HG02610 (cell line): ENCODE measurements at regions not wholly inside any gene's neighbourhood (a gene's known extent, or its start where the extent isn't known, plus 50 kb on each side); places are given as distances from the start of the nearest gene placed in this dataset.

Source experiments
- ATAC-seq: cut with Tn5 transposase; IDR thresholded peaks from one replicate; pipeline ENCODE4 v1.9.1; 2021; ENCODE audit warnings: mild to moderate bottlenecking, moderate library complexity; ENCODE audit not compliant: unreplicated experiment

DNA sequence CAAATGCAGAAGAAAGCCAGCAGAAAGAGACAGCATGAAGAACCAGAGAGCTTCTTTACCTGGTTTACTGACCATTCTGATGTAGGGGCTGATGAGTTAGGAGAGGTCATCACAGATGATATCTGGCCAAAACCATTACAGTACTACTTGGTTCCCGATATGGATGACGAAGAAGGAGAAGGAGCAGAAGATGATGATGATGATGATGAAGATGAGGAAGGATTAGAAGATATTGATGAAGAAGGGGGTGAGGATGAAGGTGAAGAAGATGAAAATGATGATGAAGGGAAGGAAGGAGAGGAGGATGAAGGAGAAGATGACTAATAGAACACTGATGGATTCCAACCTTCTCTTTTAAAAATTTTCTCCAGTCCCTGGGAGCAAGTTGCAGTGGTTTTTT, 178.2 kb upstream of the CRY1 start:
- no peak for ATAC-seq

GRCh38 chr12:107275530-107275929, 182.2 kb upstream of the CRY1 start:
- no peak for ATAC-seq

DNA sequence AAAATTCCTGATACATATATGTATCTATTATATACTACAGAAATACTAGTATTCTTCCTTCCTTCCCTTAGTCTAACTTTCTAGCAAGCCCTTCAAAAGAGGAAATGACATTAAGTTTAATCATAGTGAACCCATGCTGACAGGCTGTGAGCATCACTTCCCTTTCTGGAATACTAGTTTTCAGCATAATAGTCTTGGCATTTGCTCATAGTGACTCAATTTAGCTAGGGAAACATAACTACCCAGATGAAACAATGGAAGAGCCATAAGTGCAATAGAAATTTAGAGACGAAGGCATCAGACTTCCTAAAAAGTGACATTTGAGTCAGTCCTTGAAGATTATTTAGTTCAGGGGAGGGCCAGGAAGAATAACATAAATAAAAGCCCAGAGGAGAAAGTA, 184.5 kb upstream of the CRY1 start:
- ATAC-seq: no peak

- ATAC-seq: no peak
Observed at GRCh38 chr12:107282628-107283027, 189.3 kb upstream of the CRY1 start.

- ATAC-seq: no peak
Observed at GRCh38 chr12:107283652-107284051, 190.3 kb upstream of the CRY1 start.

- no peak for ATAC-seq
Observed at GRCh38 chr12:107284692-107285091, 191.3 kb upstream of the CRY1 start.

GRCh38 chr12:107287436-107288413, 194.4 kb upstream of the CRY1 start:
- no peak for ATAC-seq

GRCh38 chr12:107288414-107289127, 195.2 kb upstream of the CRY1 start:
- ATAC-seq: no peak

GRCh38 chr12:107291018-107291417, 197.7 kb upstream of the CRY1 start:
- no peak for ATAC-seq

DNA sequence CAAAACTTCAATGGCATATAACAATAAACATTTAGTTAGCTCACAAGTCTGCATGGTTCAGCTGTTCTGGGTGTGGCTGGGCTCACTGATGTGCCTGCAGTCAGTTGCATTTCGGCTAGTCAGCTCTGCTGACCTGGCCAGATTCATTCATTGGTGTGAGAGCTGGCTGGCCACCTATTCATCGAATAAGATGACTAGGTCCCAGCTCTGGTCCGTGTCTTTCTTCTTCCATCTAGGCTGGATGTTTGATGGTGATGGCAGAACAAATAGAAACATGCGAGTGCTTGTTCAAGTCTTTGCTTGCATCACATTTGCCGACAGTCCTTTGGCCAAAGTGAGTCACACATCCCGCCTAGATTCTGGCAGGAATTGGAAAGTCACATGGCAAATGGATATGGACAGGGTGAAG, 203.3 kb upstream of the CRY1 start:
- no peak for ATAC-seq

GRCh38 chr12:107302649-107303341, 209.4 kb upstream of the CRY1 start:
- no peak for ATAC-seq

DNA sequence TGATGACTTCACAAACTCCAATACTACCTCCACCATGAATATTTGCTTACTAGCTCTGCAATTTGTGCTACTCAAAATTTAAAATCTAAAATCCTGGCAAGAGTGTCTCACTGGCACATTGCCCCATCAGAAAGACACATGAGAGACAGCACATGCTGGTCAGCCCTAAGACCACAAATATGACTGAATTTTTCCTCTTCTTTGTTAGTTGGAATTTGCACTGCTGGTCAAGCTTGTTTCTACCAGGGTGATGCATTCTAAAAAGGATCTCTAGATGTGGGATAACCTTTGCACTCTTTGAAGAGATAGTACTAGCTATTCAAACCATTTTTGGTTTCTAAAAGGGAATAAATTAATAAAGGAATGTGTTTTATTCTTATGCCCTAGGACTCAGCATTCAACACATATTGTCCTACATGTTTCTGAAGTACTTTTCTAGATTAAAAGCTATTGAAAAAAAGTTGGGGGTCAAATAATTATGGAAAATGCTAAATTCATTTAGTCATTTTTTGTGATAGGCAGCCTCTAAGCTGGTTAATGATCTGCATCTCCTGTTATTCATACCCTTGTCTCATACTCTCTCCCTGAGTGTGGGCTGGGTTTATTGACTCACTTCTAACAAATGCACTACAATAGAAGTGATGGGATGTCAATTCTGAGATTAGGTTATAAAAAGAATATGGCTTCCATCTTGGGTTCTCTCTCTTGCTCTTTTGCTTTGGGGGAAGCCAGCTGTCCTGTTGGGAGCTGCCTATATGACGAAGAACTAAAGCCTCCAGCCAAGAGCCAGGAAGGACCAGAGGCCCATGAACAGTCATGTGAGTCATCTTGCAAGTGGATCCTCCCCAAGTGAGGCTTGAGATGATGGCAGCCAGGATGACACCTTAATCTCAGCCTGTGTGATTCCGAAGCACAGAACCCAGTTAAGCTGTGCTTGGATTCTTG, 211.5 kb upstream of the CRY1 start:
- ATAC-seq: no peak

DNA sequence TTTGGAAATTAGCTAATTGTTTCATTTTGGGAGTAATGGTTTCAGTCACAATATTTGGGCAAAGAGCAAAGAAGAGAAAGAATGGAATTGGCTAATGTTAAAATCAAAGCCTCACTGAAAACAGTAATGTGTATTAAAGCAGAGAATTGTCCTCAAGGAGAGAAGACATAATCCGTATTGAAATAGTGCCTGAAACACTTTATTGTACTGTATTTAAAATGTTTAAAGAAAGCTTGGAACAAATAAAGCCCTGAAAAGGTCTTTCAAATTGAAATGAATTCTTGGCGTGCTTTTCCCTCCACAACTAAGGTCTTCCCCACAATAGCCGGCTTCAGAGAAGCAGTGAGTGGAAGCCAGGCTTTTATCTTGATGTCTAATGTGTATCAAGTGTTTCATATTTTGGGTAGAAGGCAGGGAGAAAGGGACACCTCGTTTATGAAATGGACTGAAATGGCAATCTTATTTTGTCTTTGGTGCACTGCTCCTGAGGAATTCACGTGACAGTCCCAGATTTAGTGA, 212.9 kb upstream of the CRY1 start:
- no peak for ATAC-seq

DNA sequence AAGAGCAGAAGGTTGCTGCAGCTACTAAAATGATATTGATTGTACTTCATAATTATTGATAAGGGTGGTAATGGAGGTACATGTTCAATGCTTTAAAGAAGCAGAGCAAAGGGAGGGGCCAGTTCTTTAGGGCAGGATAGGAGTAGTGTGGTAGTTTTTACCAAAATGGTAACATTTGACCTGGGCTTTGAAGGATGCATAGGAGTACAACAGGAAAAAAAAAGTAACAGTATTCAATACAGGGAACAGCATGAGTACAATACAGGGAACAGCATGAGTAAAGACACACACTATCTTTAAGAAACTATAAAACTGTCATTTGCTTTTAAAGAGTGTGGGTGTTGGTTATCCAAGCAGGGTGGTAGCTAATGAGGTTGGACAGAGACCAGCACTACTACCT, 215.0 kb upstream of the CRY1 start:
- ATAC-seq: no peak

DNA sequence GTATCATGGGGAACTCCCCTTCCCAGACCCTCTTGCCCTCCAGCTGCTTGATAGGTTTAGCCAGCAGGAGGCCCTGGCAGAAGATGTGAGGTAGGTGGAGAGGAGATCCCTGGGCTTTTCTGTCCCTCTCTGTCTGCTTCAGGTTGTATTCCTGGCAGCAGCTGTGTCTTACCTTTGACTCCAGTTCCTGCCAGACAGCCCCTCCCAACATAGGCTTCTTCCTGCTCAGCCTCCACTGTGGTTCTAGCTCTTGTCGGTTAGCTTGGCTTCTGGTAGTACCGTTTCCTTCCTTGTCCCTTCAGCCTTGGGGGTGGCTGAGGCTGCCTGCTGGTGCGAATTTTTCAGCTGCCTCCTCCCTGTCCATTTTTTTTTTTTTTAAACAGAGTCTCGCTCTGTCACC, 215.7 kb upstream of the CRY1 start:
- no peak for ATAC-seq

DNA sequence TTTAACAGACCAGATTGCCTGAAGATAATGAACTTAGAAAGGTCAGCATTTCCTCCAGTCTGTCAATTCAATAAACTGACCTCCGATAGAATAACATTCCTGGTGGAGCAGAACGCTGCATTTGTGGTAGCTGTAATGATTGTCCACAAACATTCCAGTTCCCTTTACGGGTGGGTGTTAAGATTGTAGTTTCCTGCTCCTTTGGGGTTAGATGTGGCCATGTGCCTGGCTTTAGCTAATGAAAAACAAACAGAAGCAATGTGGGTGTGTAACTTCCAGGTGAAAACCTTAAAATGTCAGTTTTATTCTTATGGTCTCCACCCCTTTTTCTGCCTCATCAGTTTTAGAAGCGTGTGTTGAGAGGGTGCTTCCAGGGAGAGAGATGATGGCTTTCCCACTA, 217.3 kb upstream of the CRY1 start:
- no peak for ATAC-seq

GRCh38 chr12:107311682-107312081, 218.3 kb upstream of the CRY1 start:
- no peak for ATAC-seq

GRCh38 chr12:107317751-107318555, 224.6 kb upstream of the CRY1 start:
- no peak for ATAC-seq

DNA sequence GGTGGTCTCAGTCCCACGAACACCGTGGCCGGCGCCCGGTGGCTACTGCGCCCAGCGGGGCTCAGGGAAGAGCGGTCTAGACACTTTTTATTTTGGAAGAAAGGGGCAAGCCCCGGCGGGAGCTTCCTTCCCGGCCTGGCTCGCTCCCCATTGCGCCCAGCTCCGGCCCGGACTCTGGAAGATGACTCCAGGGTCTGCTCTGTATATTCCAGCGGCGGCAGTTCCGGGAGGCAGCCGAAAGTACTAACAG, 225.1 kb upstream of the CRY1 start:
- ATAC-seq: no peak
